ENCODE measurements at regions not wholly inside any gene's neighbourhood (a gene's known extent, or its start where the extent isn't known, plus 50 kb on each side); places are given as distances from the start of the nearest gene placed in this dataset.

GRCh38 chr2:137881711-137882110 is 82.6 kb upstream of the HNMT start:
- Histone ChIP-seq H3F3A (ENCODE audit: insufficient read depth, low read length) (no peaks in the 10 kb centered on the region), H4K20me1 (ENCODE audit: insufficient read depth, low read length) (no peaks in the 10 kb centered on the region), H3K4me1 (ENCODE audit: low read length) (no peaks in the 10 kb centered on the region), H3K79me2 (ENCODE audit: low read length) (no peaks in the 10 kb centered on the region), H2AFZ (ENCODE audit: low read length) (no peak overlapping the region), H3K9me2 (replicated peaks; ENCODE audit: insufficient read depth, low read length) (no peaks in the 10 kb centered on the region), H3K9ac (ENCODE audit: low read length) (no peak overlapping the region), H3K9me3 (replicated peaks; ENCODE audit: insufficient read depth, low read length) (no peaks in the 10 kb centered on the region), H3K27ac (ENCODE audit: low read length) (no peak overlapping the region), H3K36me3 (replicated peaks; ENCODE audit: insufficient read depth, low read length) (no peaks in the 10 kb centered on the region), H3K4me3 (ENCODE audit: low read length) (no peak overlapping the region), H3K4me2 (ENCODE audit: low read depth, low read length) (no peak overlapping the region), H3K27me3 (replicated peaks; ENCODE audit: insufficient read depth, low read length) (no peaks in the 10 kb centered on the region)
- no peak for DNase-seq
- TF ChIP-seq EZH2phosphoT487 (IDR thresholded peaks at IDR 0.05; ENCODE audit: low read length) (no peak), EZH2 (optimal IDR thresholded peaks at IDR 0.05; ENCODE audit: low read depth, low read length) (no peak), CTCF (IDR thresholded peaks at IDR 0.05; ENCODE audit: low read length) (no peak)

DNA sequence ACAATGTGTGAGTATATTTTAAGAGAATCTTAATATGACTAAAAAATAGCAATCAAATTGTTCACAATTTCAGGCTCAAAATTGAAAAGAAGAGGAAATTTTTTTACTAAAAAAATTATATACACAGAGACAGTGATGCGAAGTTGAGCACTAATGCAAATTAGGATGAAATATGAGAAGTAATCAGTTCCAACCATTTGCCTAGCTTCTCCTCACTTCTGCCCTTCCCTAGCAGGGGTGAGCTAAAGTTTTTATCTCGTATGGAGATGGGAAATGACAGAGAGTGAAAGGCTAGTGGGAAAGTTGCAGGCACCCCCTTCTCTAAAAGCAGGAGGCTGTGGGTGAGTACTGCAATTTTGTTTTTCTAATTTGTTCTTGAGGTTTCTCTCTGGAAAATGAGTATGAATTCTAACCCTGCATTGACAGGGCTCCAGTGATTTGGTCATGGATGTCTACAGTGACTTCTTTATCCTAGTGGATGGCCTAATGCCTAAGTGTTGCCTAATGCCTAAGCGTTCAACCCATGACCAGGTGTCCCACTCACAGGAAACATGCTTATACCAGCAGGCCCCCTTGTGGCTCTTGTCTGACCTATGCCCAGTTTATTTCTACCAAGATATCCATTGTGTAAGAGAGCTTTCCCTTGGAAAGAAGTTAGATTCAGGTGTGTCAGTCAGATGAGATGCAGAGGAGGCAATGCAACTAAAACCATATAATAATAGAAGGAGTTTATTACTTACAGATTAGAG is 78.0 kb upstream of the HNMT start:
- no peak overlapping the region for H3K9ac ChIP-seq (ENCODE audit: low read length)
- no peaks in the 10 kb centered on the region for H3K36me3 ChIP-seq (replicated peaks; ENCODE audit: insufficient read depth, low read length)
- no peak overlapping the region for H3K4me3 ChIP-seq (ENCODE audit: low read length)
- H3K4me2 ChIP-seq (ENCODE audit: low read depth, low read length): no peak overlapping the region
- no peaks in the 10 kb centered on the region for H3K9me3 ChIP-seq (replicated peaks; ENCODE audit: insufficient read depth, low read length)
- H3K27ac ChIP-seq (ENCODE audit: low read length): no peak overlapping the region
- no peaks in the 10 kb centered on the region; the same call in 1 of the 2 replicates for H3K4me1 ChIP-seq (ENCODE audit: low read length)
- H3K27me3 ChIP-seq (replicated peaks; ENCODE audit: insufficient read depth, low read length): no peaks in the 10 kb centered on the region
- H2AFZ ChIP-seq (ENCODE audit: low read length): no peak overlapping the region
- H3F3A ChIP-seq (ENCODE audit: insufficient read depth, low read length): no peaks in the 10 kb centered on the region
- no peak for DNase-seq
- H4K20me1 ChIP-seq (ENCODE audit: insufficient read depth, low read length): no peaks in the 10 kb centered on the region
- H3K9me2 ChIP-seq (replicated peaks; ENCODE audit: insufficient read depth, low read length): no peaks in the 10 kb centered on the region
- no peaks in the 10 kb centered on the region for H3K79me2 ChIP-seq (ENCODE audit: low read length)
- TF ChIP-seq CTCF (IDR thresholded peaks at IDR 0.05; ENCODE audit: low read length) (no peak), EZH2phosphoT487 (IDR thresholded peaks at IDR 0.05; ENCODE audit: low read length) (no peak), EZH2 (optimal IDR thresholded peaks at IDR 0.05; ENCODE audit: low read depth, low read length) (no peak)

- no peak overlapping the region for H3K27ac ChIP-seq (ENCODE audit: low read length)
- H3F3A ChIP-seq (ENCODE audit: insufficient read depth, low read length): no peaks in the 10 kb centered on the region
- no peaks in the 10 kb centered on the region for H3K9me3 ChIP-seq (replicated peaks; ENCODE audit: insufficient read depth, low read length)
- no peaks in the 10 kb centered on the region; the same call in 1 of the 2 replicates for H3K4me1 ChIP-seq (ENCODE audit: low read length)
- H2AFZ ChIP-seq (ENCODE audit: low read length): no peak overlapping the region
- no peaks in the 10 kb centered on the region for H3K36me3 ChIP-seq (replicated peaks; ENCODE audit: insufficient read depth, low read length)
- no peaks in the 10 kb centered on the region for H3K79me2 ChIP-seq (ENCODE audit: low read length)
- H3K9me2 ChIP-seq (replicated peaks; ENCODE audit: insufficient read depth, low read length): no peaks in the 10 kb centered on the region
- TF ChIP-seq EZH2phosphoT487 (IDR thresholded peaks at IDR 0.05; ENCODE audit: low read length): no peak
- TF ChIP-seq CTCF (IDR thresholded peaks at IDR 0.05; ENCODE audit: low read length): peak; percentile 36
- TF ChIP-seq EZH2 (optimal IDR thresholded peaks at IDR 0.05; ENCODE audit: low read depth, low read length): no peak
- DNase-seq: peak; percentile 45
- H3K27me3 ChIP-seq (replicated peaks; ENCODE audit: insufficient read depth, low read length): no peaks in the 10 kb centered on the region
- no peaks in the 10 kb centered on the region for H4K20me1 ChIP-seq (ENCODE audit: insufficient read depth, low read length)
- no peak overlapping the region for H3K9ac ChIP-seq (ENCODE audit: low read length)
- H3K4me3 ChIP-seq (ENCODE audit: low read length): no peak overlapping the region
- H3K4me2 ChIP-seq (ENCODE audit: low read depth, low read length): no peak overlapping the region
Measured at GRCh38 chr2:137888845-137889244, 75.4 kb upstream of the HNMT start.
